ENCODE measurements at regions not wholly inside any gene's neighbourhood (a gene's known extent, or its start where the extent isn't known, plus 50 kb on each side); places are given as distances from the start of the nearest gene placed in this dataset.
A peak's percentile ranks its signal among the peaks of the same experiment; 100 is the strongest.
"Not testable (repeated sequence)": the region's sequence is repeated elsewhere in the genome, so short reads cannot be mapped to it uniquely, and the experiment has no call there.

GRCh38 chr3:35263477-35263876 is 375.8 kb upstream of the ARPP21 start:
- Histone ChIP-seq H3K4me3 (no peak overlapping the region), H3K9me3 (ENCODE audit: low read depth) (no peaks in the 10 kb centered on the region), H3K27me3 (no peaks in the 10 kb centered on the region), H3K27ac (no peak overlapping the region), H3K36me3 (no peaks in the 10 kb centered on the region), H3K4me1 (ENCODE audit: low read depth) (no peaks in the 10 kb centered on the region)
- TF ChIP-seq, protein P1, sequence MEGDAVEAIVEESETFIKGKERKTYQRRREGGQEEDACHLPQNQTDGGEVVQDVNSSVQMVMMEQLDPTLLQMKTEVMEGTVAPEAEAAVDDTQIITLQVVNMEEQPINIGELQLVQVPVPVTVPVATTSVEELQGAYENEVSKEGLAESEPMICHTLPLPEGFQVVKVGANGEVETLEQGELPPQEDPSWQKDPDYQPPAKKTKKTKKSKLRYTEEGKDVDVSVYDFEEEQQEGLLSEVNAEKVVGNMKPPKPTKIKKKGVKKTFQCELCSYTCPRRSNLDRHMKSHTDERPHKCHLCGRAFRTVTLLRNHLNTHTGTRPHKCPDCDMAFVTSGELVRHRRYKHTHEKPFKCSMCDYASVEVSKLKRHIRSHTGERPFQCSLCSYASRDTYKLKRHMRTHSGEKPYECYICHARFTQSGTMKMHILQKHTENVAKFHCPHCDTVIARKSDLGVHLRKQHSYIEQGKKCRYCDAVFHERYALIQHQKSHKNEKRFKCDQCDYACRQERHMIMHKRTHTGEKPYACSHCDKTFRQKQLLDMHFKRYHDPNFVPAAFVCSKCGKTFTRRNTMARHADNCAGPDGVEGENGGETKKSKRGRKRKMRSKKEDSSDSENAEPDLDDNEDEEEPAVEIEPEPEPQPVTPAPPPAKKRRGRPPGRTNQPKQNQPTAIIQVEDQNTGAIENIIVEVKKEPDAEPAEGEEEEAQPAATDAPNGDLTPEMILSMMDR (IDR thresholded peaks at IDR 0.05; ENCODE audit: low read depth, low read length) = no peak
- no peak for DNase-seq (ENCODE audit: low read depth in 1 of 2, low spot score in 1 of 2)

- H3K27me3 ChIP-seq; H3K4me3 ChIP-seq; H3K27ac ChIP-seq; H3K4me1 ChIP-seq (ENCODE audit: low read depth); DNase-seq (ENCODE audit: low read depth in 1 of 2, low spot score in 1 of 2); H3K36me3 ChIP-seq; H3K9me3 ChIP-seq (ENCODE audit: low read depth): not testable (repeated sequence)
These were observed 373.3 kb upstream of the ARPP21 start for GRCh38 chr3:35266065-35266464.

GRCh38 chr3:35275768-35276167 is 363.6 kb upstream of the ARPP21 start:
- TF ChIP-seq, protein P1 (IDR thresholded peaks at IDR 0.05; ENCODE audit: low read depth, low read length) = no peak
- H3K36me3 ChIP-seq = no peaks in the 10 kb centered on the region
- no peak overlapping the region for H3K27ac ChIP-seq
- H3K4me1 ChIP-seq (ENCODE audit: low read depth) = no peaks in the 10 kb centered on the region
- no peak overlapping the region for H3K4me3 ChIP-seq
- H3K27me3 ChIP-seq = no peaks in the 10 kb centered on the region
- peak in 1 of 2 donors; percentile 1 for DNase-seq (ENCODE audit: low read depth in 1 of 2, low spot score in 1 of 2)
- H3K9me3 ChIP-seq (ENCODE audit: low read depth) = no peaks in the 10 kb centered on the region

- Histone ChIP-seq H3K36me3 (no peaks in the 10 kb centered on the region), H3K27ac (no peak overlapping the region), H3K27me3 (no peaks in the 10 kb centered on the region), H3K4me1 (ENCODE audit: low read depth) (no peaks in the 10 kb centered on the region), H3K9me3 (ENCODE audit: low read depth) (no peaks in the 10 kb centered on the region), H3K4me3 (no peak overlapping the region)
- TF ChIP-seq, protein P1 (IDR thresholded peaks at IDR 0.05; ENCODE audit: low read depth, low read length) = no peak
- DNase-seq (ENCODE audit: low read depth in 1 of 2, low spot score in 1 of 2) = no peak
These were observed 362.8 kb upstream of the ARPP21 start for GRCh38 chr3:35276568-35276967.

- Histone ChIP-seq H3K4me3 (no peak overlapping the region), H3K36me3 (no peaks in the 10 kb centered on the region), H3K9me3 (ENCODE audit: low read depth) (no peaks in the 10 kb centered on the region), H3K27ac (no peak overlapping the region), H3K4me1 (ENCODE audit: low read depth) (peaks cover 4% of the 10 kb centered on the region), H3K27me3 (no peaks in the 10 kb centered on the region)
- no peak for DNase-seq (ENCODE audit: low read depth in 1 of 2, low spot score in 1 of 2)
- TF ChIP-seq, protein P1 (IDR thresholded peaks at IDR 0.05; ENCODE audit: low read depth, low read length) = no peak
These were observed 347.7 kb upstream of the ARPP21 start for GRCh38 chr3:35291471-35292236.

GRCh38 chr3:35292568-35292967 is 346.8 kb upstream of the ARPP21 start:
- H3K27me3 ChIP-seq = no peaks in the 10 kb centered on the region
- peaks cover 4% of the 10 kb centered on the region for H3K4me1 ChIP-seq (ENCODE audit: low read depth)
- H3K4me3 ChIP-seq = no peak overlapping the region
- no peak for DNase-seq (ENCODE audit: low read depth in 1 of 2, low spot score in 1 of 2)
- H3K27ac ChIP-seq = no peak overlapping the region
- TF ChIP-seq, protein P1 (IDR thresholded peaks at IDR 0.05; ENCODE audit: low read depth, low read length) = no peak
- H3K9me3 ChIP-seq (ENCODE audit: low read depth) = no peaks in the 10 kb centered on the region
- H3K36me3 ChIP-seq = no peaks in the 10 kb centered on the region

Data from cardiac muscle cell (in vitro differentiated cells and primary cell).